ENCODE measurements at regions not wholly inside any gene's neighbourhood (a gene's known extent, or its start where the extent isn't known, plus 50 kb on each side); places are given as distances from the start of the nearest gene placed in this dataset.

DNA sequence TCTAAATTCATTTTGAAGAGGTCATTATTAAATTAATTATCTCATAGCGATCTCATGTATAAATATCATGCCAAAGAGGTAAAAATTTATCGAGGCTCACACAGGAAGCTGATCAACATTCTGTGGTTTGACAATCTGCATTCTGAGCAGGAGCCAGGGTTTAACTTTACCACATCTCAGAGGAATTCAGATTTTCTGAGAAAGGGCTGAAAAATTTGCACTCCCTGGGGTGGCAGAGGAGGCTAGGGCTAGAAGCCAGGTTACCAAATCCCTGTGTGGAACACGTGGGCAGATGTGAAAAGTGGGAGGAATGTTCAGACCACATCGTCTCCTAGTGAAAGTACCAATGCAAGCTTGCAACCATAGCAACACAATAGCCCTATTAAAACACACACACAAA, 63.5 kb upstream of the CTLA4 start:
- TF ChIP-seq, protein P1, sequence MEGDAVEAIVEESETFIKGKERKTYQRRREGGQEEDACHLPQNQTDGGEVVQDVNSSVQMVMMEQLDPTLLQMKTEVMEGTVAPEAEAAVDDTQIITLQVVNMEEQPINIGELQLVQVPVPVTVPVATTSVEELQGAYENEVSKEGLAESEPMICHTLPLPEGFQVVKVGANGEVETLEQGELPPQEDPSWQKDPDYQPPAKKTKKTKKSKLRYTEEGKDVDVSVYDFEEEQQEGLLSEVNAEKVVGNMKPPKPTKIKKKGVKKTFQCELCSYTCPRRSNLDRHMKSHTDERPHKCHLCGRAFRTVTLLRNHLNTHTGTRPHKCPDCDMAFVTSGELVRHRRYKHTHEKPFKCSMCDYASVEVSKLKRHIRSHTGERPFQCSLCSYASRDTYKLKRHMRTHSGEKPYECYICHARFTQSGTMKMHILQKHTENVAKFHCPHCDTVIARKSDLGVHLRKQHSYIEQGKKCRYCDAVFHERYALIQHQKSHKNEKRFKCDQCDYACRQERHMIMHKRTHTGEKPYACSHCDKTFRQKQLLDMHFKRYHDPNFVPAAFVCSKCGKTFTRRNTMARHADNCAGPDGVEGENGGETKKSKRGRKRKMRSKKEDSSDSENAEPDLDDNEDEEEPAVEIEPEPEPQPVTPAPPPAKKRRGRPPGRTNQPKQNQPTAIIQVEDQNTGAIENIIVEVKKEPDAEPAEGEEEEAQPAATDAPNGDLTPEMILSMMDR (IDR thresholded peaks at IDR 0.05; ENCODE audit: poor library complexity): no peak
- no peak for TF ChIP-seq EZH2 (IDR thresholded peaks at IDR 0.05; ENCODE audit: borderline replicate concordance)
